HG02870 (cell line): ENCODE measurements at regions not wholly inside any gene's neighbourhood (a gene's known extent, or its start where the extent isn't known, plus 50 kb on each side); places are given as distances from the start of the nearest gene placed in this dataset.
"Not testable (repeated sequence)": the region's sequence is repeated elsewhere in the genome, so short reads cannot be mapped to it uniquely, and the experiment has no call there.

Experiments
- ATAC-seq: cut with Tn5 transposase; IDR thresholded peaks from one replicate; pipeline ENCODE4 v1.9.1; 2021; ENCODE audit warnings: mild to moderate bottlenecking, moderate library complexity; ENCODE audit not compliant: unreplicated experiment

GRCh38 chr2:145755019-145755837 lies 1235.3 kb upstream of the ZEB2 start:
- ATAC-seq, result no peak

- ATAC-seq, result no peak
Observed at GRCh38 chr2:145753966-145754365, 1234.0 kb upstream of the ZEB2 start.

GRCh38 chr2:145753041-145753608 lies 1233.2 kb upstream of the ZEB2 start:
- no peak for ATAC-seq

GRCh38 chr2:145752091-145752806 lies 1232.3 kb upstream of the ZEB2 start:
- peak; percentile 18 for ATAC-seq

- ATAC-seq, result peak; percentile 88
Observed at GRCh38 chr2:145751629-145752028, 1231.7 kb upstream of the ZEB2 start.

- no peak for ATAC-seq
Observed at GRCh38 chr2:145751155-145751554, 1231.2 kb upstream of the ZEB2 start.

- ATAC-seq, result no peak
Observed at GRCh38 chr2:145750612-145751011, 1230.7 kb upstream of the ZEB2 start.

GRCh38 chr2:145750144-145750543 lies 1230.2 kb upstream of the ZEB2 start:
- ATAC-seq, result no peak

- ATAC-seq, result no peak
Observed at GRCh38 chr2:145749556-145749955, 1229.6 kb upstream of the ZEB2 start.

- peak; percentile 44 for ATAC-seq
Observed at GRCh38 chr2:145748927-145749326, 1229.0 kb upstream of the ZEB2 start.

- ATAC-seq, result no peak
Observed at GRCh38 chr2:145747715-145748114, 1227.8 kb upstream of the ZEB2 start.

- ATAC-seq, result not testable (repeated sequence)
Observed at GRCh38 chr2:145745387-145745721, 1225.4 kb upstream of the ZEB2 start.

- peak; percentile 84 for ATAC-seq
Observed at GRCh38 chr2:145744541-145745386, 1224.8 kb upstream of the ZEB2 start.

- no peak for ATAC-seq
Observed at GRCh38 chr2:145743011-145743410, 1223.1 kb upstream of the ZEB2 start.

GRCh38 chr2:145741636-145742035 lies 1221.7 kb upstream of the ZEB2 start:
- no peak for ATAC-seq

GRCh38 chr2:145741181-145741580 lies 1221.3 kb upstream of the ZEB2 start:
- no peak for ATAC-seq

- no peak for ATAC-seq
Observed at GRCh38 chr2:145740302-145740701, 1220.4 kb upstream of the ZEB2 start.

- ATAC-seq, result peak; percentile 84
Observed at GRCh38 chr2:145739681-145740080, 1219.8 kb upstream of the ZEB2 start.

GRCh38 chr2:145736871-145737270 lies 1217.0 kb upstream of the ZEB2 start:
- no peak for ATAC-seq

GRCh38 chr2:145731467-145731866 lies 1211.5 kb upstream of the ZEB2 start:
- no peak for ATAC-seq
